ENCODE measurements at regions not wholly inside any gene's neighbourhood (a gene's known extent, or its start where the extent isn't known, plus 50 kb on each side); places are given as distances from the start of the nearest gene placed in this dataset.
"Not testable (repeated sequence)": the region's sequence is repeated elsewhere in the genome, so short reads cannot be mapped to it uniquely, and the experiment has no call there.

- peaks cover 9 to 48% (median 14%) of the 10 kb centered on the region in 3 donors for H3K4me1 ChIP-seq
- H3K4me3 ChIP-seq = peak overlapping the region; percentile 32 to 42
- H3K27ac ChIP-seq = peak overlapping the region; percentile 80 to 88 (median 81)
- TF ChIP-seq EP300 (IDR thresholded peaks at IDR 0.05) (no peak), CTCF (IDR thresholded peaks at IDR 0.05) (no peak), POLR2A (IDR thresholded peaks at IDR 0.05) (no peak), POLR2AphosphoS5 (IDR thresholded peaks at IDR 0.05) (peak; percentile 77)
- no peaks in the 10 kb centered on the region for H3K27me3 ChIP-seq
- H3K9me3 ChIP-seq = no peaks in the 10 kb centered on the region
- H3K36me3 ChIP-seq = no peaks in the 10 kb centered on the region
- peak; percentile 66 for ATAC-seq
- WGBS, 2 donors (ENCODE audit: low coverage in 1 of 2) = 22 to 23% methylated on average over 14 of the region's 14 CpGs
Observed at GRCh38 chr2:18976168-18976961, 382.1 kb downstream of the OSR1 start.

DNA sequence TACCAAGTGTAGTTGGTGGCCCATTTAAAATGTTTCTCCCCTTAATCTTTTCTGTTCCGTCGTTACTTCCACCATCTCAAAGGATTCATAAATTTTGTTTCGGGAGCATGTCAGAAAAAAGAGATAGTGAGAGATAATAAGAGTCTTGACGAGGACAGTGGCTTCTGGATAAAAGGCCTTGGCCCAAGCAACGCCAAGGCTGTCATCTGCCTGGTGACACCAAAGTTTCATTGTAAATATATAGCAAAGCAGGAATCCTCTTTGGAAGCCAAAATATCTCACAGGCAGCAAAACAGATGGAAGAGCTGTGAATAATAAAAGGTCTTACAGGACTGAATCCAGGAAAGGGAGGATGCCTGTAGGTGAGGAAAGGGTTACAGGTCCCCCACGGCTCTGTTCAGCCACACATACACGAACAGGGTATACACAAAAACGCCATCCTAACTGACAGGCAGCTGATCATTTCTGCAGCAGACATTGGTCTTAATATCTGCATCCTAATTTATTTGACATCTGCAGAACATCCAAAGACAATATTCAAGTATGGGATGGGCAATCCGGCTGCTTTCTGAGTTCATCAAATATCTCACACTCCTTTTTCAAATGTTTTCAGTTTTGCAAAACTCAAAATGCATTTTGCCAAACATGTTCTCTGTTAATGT is 382.8 kb downstream of the OSR1 start:
- Histone ChIP-seq H3K9me3 (no peaks in the 10 kb centered on the region), H3K27ac (peak overlapping the region; percentile 80 to 88 (median 81)), H3K4me1 (peaks cover 9 to 40% (median 13%) of the 10 kb centered on the region in 3 donors), H3K27me3 (no peaks in the 10 kb centered on the region), H3K4me3 (peak overlapping the region; percentile 32 to 42), H3K36me3 (no peaks in the 10 kb centered on the region)
- WGBS, 2 donors (ENCODE audit: low coverage in 1 of 2) = 31 to 39% methylated on average over 9 of the region's 9 CpGs
- no peak for ATAC-seq
- TF ChIP-seq EP300 (IDR thresholded peaks at IDR 0.05) (no peak), CTCF (IDR thresholded peaks at IDR 0.05) (no peak), POLR2A (IDR thresholded peaks at IDR 0.05) (no peak)

GRCh38 chr2:18971628-18972027 is 382.3 kb upstream of the NT5C1B start:
- Histone ChIP-seq H3K27me3 (no peaks in the 10 kb centered on the region), H3K4me1 (peaks cover 3 to 12% (median 4%) of the 10 kb centered on the region in 3 donors), H3K9me3 (no peaks in the 10 kb centered on the region), H3K4me3 (no peak overlapping the region), H3K27ac (no peak overlapping the region), H3K36me3 (no peaks in the 10 kb centered on the region)
- ATAC-seq = no peak
- no peak for TF ChIP-seq CTCF (IDR thresholded peaks at IDR 0.05)
- no peak for TF ChIP-seq EP300 (IDR thresholded peaks at IDR 0.05)
- TF ChIP-seq POLR2AphosphoS5 (IDR thresholded peaks at IDR 0.05) = no peak
- TF ChIP-seq POLR2A (IDR thresholded peaks at IDR 0.05) = no peak

GRCh38 chr2:18971069-18971378 is 381.7 kb upstream of the NT5C1B start:
- no peak overlapping the region for H3K27ac ChIP-seq
- TF ChIP-seq EP300 (IDR thresholded peaks at IDR 0.05) = no peak
- no peak for TF ChIP-seq CTCF (IDR thresholded peaks at IDR 0.05)
- no peak for TF ChIP-seq POLR2AphosphoS5 (IDR thresholded peaks at IDR 0.05)
- TF ChIP-seq POLR2A (IDR thresholded peaks at IDR 0.05) = no peak
- H3K27me3 ChIP-seq = no peaks in the 10 kb centered on the region
- no peak overlapping the region for H3K4me3 ChIP-seq
- H3K36me3 ChIP-seq = no peaks in the 10 kb centered on the region
- H3K9me3 ChIP-seq = no peaks in the 10 kb centered on the region
- H3K4me1 ChIP-seq = peaks cover 3 to 6% (median 4%) of the 10 kb centered on the region in 3 donors
- no peak for ATAC-seq
- WGBS, 2 donors (ENCODE audit: low coverage in 1 of 2) = 90 to 93% methylated on average over 3 of the region's 3 CpGs

DNA sequence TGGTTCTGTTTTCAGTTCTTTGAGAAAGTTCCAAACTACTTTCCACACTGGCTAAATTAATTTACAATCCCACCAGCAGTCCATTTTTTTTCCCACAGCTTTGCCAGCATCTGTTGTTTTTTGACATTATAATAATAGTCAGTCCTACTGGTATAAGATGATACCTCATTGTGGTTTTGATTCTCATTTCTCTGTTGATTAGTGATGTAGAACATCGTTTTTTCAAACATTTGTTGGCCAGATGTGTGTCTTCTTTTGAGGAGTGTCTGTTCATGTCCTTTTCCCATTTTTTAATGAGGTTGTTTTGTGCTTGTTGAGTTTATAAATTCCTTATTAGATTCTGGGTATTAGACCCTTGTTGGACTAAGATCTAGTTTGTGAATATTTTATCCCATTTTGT is 376.8 kb upstream of the NT5C1B start:
- H3K4me3 ChIP-seq = no peak overlapping the region
- no peaks in the 10 kb centered on the region for H3K27me3 ChIP-seq
- H3K4me1 ChIP-seq = no peaks in the 10 kb centered on the region
- H3K27ac ChIP-seq = no peak overlapping the region
- 40 to 53% methylated on average over 1 of the region's 1 CpG for WGBS, 2 donors (ENCODE audit: low coverage in 1 of 2)
- no peaks in the 10 kb centered on the region for H3K9me3 ChIP-seq
- no peaks in the 10 kb centered on the region for H3K36me3 ChIP-seq
- TF ChIP-seq POLR2A (IDR thresholded peaks at IDR 0.05) = no peak
- TF ChIP-seq CTCF (IDR thresholded peaks at IDR 0.05) = no peak
- no peak for TF ChIP-seq EP300 (IDR thresholded peaks at IDR 0.05)
- no peak for TF ChIP-seq POLR2AphosphoS5 (IDR thresholded peaks at IDR 0.05)
- no peak for ATAC-seq

GRCh38 chr2:18963739-18964256 is 374.4 kb upstream of the NT5C1B start:
- WGBS, 2 donors (ENCODE audit: low coverage in 1 of 2) = 85 to 95% methylated on average over 3 of the region's 3 CpGs
- H3K36me3 ChIP-seq, H3K27me3 ChIP-seq, H3K9me3 ChIP-seq, H3K4me1 ChIP-seq, ATAC-seq, H3K4me3 ChIP-seq, H3K27ac ChIP-seq: not testable (repeated sequence)

Data from gastroesophageal sphincter (tissue), 4 donors.